GM12892 (cell line): ENCODE measurements at regions not wholly inside any gene's neighbourhood (a gene's known extent, or its start where the extent isn't known, plus 50 kb on each side); places are given as distances from the start of the nearest gene placed in this dataset.
"Not testable (repeated sequence)": the region's sequence is repeated elsewhere in the genome, so short reads cannot be mapped to it uniquely, and the experiment has no call there.

ENCODE experiments used
- DNase-seq: peaks from one replicate; pipeline ENCODE4 v3.0.0; 2011; ENCODE audit not compliant: insufficient read length
- FAIRE-seq: peaks from 2 replicates; lab custom pipeline; 2011; peaks lifted over from hg19 to GRCh38; lab: Jason Lieb, UNC
- POLR2A ChIP-seq: IDR thresholded peaks from 2 replicates; pipeline ENCODE4 v1.6.1; 2011; ENCODE audit warnings: low read depth, low read length, control low read depth
- POLR2AphosphoS5 ChIP-seq: IDR thresholded peaks from 2 replicates; pipeline ENCODE4 v1.6.1; 2011; ENCODE audit warnings: low read depth, low read length, control low read depth
- TAF1 ChIP-seq: IDR thresholded peaks from 2 replicates; pipeline ENCODE4 v1.6.1; 2011; ENCODE audit warnings: low read depth, mild to moderate bottlenecking, control low read depth, low read length, borderline replicate concordance

DNA sequence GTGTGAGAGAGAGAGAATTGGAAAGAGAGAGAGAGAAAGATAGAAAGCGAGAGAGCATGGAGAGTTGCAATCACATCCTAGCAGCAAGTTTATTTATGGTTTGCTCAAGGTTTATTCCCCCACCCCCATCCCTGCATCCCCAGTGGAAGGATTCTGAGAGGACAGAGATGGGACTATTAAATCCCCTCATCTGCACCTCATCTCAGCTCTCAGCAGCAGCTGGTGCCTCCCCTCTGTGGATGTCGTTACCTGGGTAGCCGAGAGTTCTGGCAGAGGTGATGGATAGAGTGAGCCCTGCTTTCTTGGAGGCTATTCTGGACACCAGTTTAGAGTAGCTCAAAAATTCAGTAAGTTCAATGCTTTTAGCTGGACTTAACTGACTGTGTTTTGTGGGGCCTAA is 132.0 kb upstream of the RAI2 start:
- FAIRE-seq, result no peak
- TF ChIP-seq POLR2AphosphoS5 (no peak), TAF1 (no peak), POLR2A (no peak)
- DNase-seq, result no peak

DNA sequence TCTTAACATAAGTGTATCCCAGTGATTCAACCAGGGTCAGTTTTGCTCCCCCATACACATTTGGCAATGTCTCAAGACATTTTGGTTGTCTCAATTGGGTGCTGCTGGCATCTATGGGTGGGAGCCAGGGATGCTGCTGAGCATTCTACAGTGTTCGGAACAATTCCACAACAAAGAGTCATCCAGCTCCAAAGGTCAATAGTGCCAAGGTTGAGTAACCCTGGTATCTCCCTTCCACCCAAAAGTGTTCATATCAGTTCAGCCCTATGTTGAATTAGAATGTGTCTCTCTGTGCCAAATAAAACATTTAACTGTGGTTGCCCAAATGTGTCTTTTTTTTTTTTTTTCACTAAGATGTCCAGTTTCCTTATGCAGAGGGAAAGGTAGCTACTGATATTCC is 129.4 kb upstream of the RAI2 start:
- DNase-seq (no peak), FAIRE-seq (no peak)
- TF ChIP-seq POLR2A, result no peak
- no peak for TF ChIP-seq POLR2AphosphoS5
- no peak for TF ChIP-seq TAF1

DNA sequence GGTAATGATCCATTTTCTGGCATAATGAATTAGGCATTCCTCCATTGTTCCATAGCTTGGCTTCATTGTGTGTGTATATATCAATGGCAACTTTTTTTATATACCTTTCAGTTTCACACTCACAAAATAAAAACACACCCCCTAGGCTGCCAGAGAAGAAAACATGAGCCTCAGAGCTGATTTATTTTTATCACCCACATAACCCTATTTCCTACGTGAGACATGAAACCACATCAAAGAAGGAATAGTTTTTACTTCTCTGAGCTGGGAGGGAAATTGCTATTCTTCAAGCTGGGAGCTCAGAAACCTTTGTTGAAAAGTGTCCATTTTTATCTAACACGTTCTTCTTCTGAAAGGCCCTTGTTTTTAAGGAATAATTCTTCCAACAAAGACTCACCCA is 126.7 kb upstream of the RAI2 start:
- FAIRE-seq (no peak), DNase-seq (no peak)
- no peak for TF ChIP-seq POLR2AphosphoS5
- no peak for TF ChIP-seq POLR2A
- no peak for TF ChIP-seq TAF1

DNA sequence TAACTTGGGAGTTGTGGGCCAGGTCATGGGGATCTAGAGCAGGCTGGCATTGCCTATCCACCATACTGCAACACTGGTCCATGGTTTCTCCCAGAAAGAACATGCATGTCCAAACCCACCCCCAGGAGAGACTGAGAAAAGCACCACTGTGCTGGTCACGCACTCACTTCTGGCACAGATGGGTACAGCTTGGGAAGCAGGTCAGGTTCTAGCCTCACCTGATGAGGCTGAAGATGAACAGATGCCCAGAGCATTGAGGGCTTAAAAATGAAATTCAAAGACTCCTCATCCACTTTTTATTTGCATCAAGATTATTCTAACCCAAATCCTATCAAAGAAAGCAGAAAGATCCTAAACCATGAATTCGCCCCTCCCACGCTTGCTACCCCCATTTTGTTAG is 125.9 kb upstream of the RAI2 start:
- TF ChIP-seq TAF1, result no peak
- TF ChIP-seq POLR2AphosphoS5, result no peak
- no peak for TF ChIP-seq POLR2A
- DNase-seq (no peak), FAIRE-seq (no peak)

DNA sequence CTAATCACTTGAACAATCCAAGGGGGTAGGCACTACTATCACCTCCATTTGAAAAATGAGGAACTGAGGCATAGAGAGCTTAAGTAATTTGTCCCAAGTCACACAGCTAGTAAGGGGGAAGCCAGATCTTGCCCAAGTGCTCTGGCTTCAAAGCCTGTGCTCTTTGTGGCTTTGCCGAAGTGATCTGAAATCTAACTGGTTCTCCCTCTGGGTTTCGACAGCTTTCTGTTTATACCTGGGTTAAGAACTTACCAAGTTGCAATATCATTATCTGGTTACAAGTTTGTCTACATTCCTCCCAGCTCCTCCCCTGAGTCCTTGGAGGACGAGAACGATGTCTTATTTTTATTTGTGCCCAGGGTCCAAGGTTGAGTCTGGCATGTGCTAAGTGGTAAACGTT is 125.3 kb upstream of the RAI2 start:
- no peak for TF ChIP-seq TAF1
- no peak for TF ChIP-seq POLR2AphosphoS5
- no peak for TF ChIP-seq POLR2A
- no peak for FAIRE-seq
- DNase-seq, result no peak

DNA sequence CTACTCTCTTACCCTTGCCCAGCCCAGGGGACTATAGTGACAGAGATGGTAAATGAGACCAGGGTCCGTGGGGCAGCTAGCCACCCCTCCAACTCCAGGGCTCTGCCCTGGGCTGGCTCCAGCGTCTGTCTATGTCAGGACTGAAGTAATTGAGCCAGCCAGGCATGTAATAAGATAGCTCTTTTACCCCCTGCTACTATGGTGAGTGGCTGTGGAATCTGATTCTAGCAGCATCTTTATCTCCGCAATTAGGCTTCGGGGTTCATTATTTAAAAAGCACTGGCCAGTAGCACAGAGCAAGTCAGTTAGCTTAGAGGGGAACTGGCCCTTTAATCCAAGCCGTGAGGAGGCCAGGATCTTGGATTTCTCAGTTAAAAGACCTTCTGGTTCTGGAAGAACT is 123.3 kb upstream of the RAI2 start:
- TF ChIP-seq TAF1 (no peak), POLR2A (no peak), POLR2AphosphoS5 (no peak)
- no peak for FAIRE-seq
- DNase-seq, result no peak

DNA sequence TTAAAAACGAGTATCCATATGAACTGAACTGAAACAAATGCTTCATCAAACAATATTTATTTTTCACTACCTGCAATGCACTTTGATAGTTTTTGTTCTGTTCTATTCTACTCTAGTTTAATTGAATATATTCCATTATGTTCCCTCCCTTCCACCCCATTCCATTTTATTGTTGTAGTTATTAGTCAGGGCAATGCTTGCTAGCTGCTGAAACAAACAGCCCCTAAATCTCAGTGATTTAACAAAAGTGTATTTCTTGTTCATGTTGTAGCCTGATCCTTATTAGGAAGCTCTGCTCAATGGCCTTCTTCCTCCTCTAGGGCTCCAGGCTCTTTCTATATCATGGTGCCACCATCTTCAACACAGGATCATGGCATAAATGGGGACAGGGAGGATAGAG is 122.3 kb upstream of the RAI2 start:
- no peak for FAIRE-seq
- TF ChIP-seq POLR2AphosphoS5 (no peak), POLR2A (no peak), TAF1 (no peak)
- no peak for DNase-seq

DNA sequence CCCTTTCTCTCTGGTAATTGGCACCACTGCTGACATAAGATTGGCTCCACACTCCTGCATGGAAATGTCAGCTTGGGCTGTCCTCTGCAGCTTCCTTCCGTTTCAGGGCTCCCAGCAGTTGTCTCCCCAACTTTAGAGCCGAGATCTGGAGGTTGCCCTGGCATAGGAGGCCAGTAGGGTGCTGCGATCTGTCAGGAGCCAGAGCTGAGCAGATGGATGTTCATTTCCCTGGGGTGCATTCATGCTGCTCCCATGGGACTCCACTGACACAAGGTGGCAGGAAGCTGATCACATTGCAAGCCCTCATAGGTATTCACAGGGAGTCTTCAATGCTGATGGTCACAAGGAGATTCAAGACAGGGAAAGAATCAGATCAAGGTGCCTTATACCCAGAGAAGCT is 116.6 kb upstream of the RAI2 start:
- DNase-seq, result no peak
- FAIRE-seq, result no peak
- no peak for TF ChIP-seq POLR2AphosphoS5
- TF ChIP-seq TAF1, result no peak
- no peak for TF ChIP-seq POLR2A

DNA sequence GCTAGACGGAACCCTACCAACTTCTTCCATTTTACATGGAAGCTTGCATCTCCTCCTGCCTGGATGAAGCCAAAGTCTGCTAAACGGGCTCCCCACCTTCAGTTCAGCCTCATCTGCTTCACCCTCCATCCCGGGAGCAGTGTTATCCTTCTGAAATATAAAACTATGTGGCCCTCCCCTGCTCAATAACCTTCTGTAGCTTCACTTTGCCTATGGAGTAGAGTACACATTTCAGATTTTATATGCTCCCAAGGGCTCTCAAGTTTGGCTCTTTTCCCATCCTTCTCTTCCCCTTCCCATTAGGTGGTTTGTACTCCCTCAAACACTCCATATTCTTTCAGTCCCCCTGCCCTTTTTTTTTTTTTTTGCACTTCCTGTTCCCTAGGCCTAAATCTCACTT is 115.9 kb upstream of the RAI2 start:
- TF ChIP-seq TAF1 (no peak), POLR2A (no peak)
- no peak for FAIRE-seq
- DNase-seq, result no peak

DNA sequence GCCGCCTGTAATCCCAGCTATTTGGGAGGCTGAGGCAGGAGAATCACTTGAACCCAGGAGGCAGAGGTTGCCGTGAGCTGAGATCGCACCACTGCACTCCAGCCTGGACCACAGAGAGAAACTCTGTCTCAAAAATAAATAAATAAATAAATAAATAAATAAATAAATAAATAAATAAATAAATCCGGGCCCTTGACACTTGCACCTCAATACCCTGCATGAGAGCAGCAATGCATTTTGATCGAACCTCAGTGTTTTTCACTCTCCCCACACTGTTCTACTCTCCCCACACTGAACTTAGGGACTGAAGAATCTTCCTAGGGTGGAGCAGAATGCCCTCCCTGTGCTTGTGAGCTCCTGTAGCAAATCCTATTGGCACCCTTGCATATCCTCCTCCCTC is 114.3 kb upstream of the RAI2 start:
- not testable (repeated sequence) for DNase-seq, FAIRE-seq

DNA sequence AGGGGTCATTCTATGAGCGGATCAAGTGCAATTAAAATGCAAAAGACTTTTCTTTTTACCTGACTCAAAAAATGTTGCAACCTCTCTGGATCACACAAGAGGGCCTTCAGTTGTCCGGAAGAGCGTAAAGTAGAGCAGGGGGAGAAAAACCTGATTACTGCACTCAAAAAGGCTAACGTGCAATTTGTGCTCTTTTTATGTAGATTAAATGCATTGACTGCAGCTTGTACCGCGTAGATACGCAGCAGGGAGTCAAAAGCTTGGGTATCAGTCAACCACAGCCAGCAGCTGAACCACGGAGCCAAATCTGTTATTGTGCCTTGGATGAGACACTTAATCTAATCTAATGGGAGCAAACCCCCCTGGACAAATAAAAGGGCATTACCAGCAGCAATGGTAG is 107.3 kb upstream of the RAI2 start:
- FAIRE-seq (no peak), DNase-seq (no peak)
- TF ChIP-seq TAF1, result no peak
- TF ChIP-seq POLR2A, result no peak
- TF ChIP-seq POLR2AphosphoS5, result no peak

DNA sequence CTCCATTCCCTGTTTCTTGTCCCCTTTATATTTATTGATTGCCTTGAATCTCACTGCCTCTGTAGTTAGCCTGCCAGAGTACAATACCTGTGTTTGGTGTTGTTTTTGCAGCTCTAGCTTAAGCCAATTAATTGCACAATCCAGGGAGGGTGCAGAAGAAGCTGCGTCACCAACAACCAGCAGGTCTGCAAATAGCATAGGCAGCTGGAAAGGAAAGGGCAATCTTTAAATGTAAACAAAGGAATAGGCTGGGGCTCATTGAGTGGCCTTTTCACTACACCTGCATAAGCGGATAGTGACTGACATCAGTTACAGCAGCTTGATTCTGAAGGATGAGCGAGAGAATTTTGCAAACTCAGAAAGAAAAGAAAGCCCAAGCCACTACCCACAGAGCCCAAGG is 106.8 kb upstream of the RAI2 start:
- no peak for TF ChIP-seq POLR2A
- TF ChIP-seq POLR2AphosphoS5, result no peak
- TF ChIP-seq TAF1, result no peak
- DNase-seq (no peak), FAIRE-seq (no peak)

DNA sequence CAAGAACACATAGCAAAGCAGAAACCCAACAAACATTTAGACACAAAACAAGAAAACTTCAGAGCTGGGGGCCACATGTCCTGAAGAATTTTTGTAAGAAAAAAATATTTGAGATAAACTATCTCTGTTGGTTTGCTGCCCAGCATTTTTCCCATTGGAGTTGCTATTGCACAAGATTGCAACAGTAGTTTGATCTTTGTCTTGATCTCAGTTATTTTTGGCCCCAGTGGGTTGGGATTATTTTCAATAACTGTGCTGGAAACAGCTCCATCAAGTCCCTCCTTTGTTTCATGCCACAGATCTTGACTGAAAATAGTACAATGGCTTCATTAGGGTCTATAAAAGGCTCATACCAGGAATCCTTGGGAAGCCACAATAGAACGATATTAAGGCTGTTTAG is 103.8 kb upstream of the RAI2 start:
- DNase-seq (no peak), FAIRE-seq (no peak)
- TF ChIP-seq POLR2AphosphoS5, result no peak
- TF ChIP-seq TAF1, result no peak
- no peak for TF ChIP-seq POLR2A

DNA sequence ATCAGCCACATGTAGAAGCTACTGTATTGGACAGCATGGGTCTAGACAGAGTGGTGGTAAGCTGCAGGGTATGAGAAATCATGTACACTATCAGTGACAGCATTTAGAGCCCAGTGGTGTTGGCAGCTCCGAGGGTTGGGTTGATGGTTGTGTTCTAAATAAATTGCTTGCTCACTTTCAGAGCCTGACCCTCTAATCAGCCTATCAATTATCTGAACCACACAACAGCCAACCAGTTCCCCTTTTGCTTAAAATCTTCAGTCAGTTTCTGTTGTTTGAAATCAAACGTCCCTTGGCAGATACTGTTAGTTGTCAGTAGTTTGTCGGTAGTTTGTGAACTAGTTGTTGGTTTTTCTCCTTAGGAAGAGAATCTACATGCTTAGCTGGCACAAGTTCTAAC is 99.8 kb upstream of the RAI2 start:
- DNase-seq (no peak), FAIRE-seq (no peak)
- TF ChIP-seq TAF1, result no peak
- no peak for TF ChIP-seq POLR2A
- TF ChIP-seq POLR2AphosphoS5, result no peak
